SK-N-SH (cell line): ENCODE measurements at regions not wholly inside any gene's neighbourhood (a gene's known extent, or its start where the extent isn't known, plus 50 kb on each side); places are given as distances from the start of the nearest gene placed in this dataset.
"Not testable (repeated sequence)": the region's sequence is repeated elsewhere in the genome, so short reads cannot be mapped to it uniquely, and the experiment has no call there.

Experiments
- CTCF ChIA-PET: fragments of 300-600, 350-600 bp; formaldehyde crosslinking; extraction: SDS; loops from one replicate; lab custom pipeline; 2021; lab: Yijun Ruan, JAX
- POLR2A ChIA-PET: fragments of 350-600 bp; sonication (Branson Sonifier 250); formaldehyde crosslinking; extraction: SDS; loops from one replicate; lab custom pipeline; 2020; ENCODE audit warnings: antibody characterized with exemption, inconsistent platforms; lab: Yijun Ruan, JAX
- DNase-seq: peaks from one replicate; pipeline ENCODE4 v3.0.0; 2012
- H2AFZ ChIP-seq: fragments of 200-600 bp; sonication (generic); 2 replicates; pipeline ENCODE4 v1.8.1; 2016; ENCODE audit warnings: antibody characterized with exemption, mild to moderate bottlenecking, low read depth
- H3F3A ChIP-seq: fragments of 200-600 bp; sonication (generic); replicated peaks from 2 replicates; pipeline ENCODE3; 2016; ENCODE audit warnings: antibody characterized with exemption, mild to moderate bottlenecking; ENCODE audit not compliant: insufficient read depth
- H3K27ac ChIP-seq, 2 experiments: fragments of 200-500 bp in 1 of 2; fragments of 200-600 bp in 1 of 2; sonication (Bioruptor generic) in 1 of 2; sonication (generic), shearing (Covaris generic) in 1 of 2; 2 replicates each; pipeline versions ENCODE4 v1.5.1 to v1.6.1; 2014 to 2016; ENCODE audit warnings: low read depth in 2 of 2, inconsistent platforms in 1 of 2, low read length in 1 of 2, mild to moderate bottlenecking in 1 of 2, mixed read lengths in 1 of 2
- H3K27me3 ChIP-seq: fragments of 200-600 bp; sonication (generic), shearing (Covaris generic); 2 replicates; pipeline ENCODE4 v1.6.1; 2016; ENCODE audit warnings: mixed run types; ENCODE audit not compliant: insufficient read depth
- H3K36me3 ChIP-seq, 2 experiments: fragments of 200-500 bp in 1 of 2; fragments of 200-600 bp in 1 of 2; sonication (Bioruptor generic) in 1 of 2; sonication (generic) in 1 of 2; replicated peaks in 1 of 2; 2 replicates each; pipeline versions ENCODE3 to v1.5.1; 2014 to 2016; ENCODE audit warnings: low read length in 1 of 2, mild to moderate bottlenecking in 1 of 2; ENCODE audit not compliant: insufficient read depth in 2 of 2, control insufficient read depth in 1 of 2
- H3K4me1 ChIP-seq, 2 experiments: fragments of 200-500 bp in 1 of 2; fragments of 200-600 bp in 1 of 2; sonication (Bioruptor generic) in 1 of 2; sonication (generic), shearing (Covaris generic) in 1 of 2; 2 replicates each; pipeline versions ENCODE4 v1.5.1 to v1.6.1; 2014 to 2016; ENCODE audit warnings: low read depth in 1 of 2, low read length in 1 of 2, mixed run types in 1 of 2; ENCODE audit not compliant: insufficient read depth in 2 of 2, control insufficient read depth in 1 of 2
- H3K4me2 ChIP-seq: fragments of 200-600 bp; sonication (generic), shearing (Covaris generic); 2 replicates; pipeline ENCODE4 v1.6.1; 2017; ENCODE audit warnings: mixed run types
- H3K4me3 ChIP-seq, 2 experiments: fragments of 200-500 bp in 1 of 2; fragments of 200-600 bp in 1 of 2; sonication (Bioruptor generic) in 1 of 2; sonication (generic), shearing (Covaris generic) in 1 of 2; 2 replicates each; pipeline versions ENCODE4 v1.5.1 to v1.8.1; 2014 to 2016; ENCODE audit warnings: low read depth in 2 of 2, inconsistent platforms in 1 of 2, low read length in 1 of 2, mild to moderate bottlenecking in 1 of 2, mixed read lengths in 1 of 2, moderate library complexity in 1 of 2
- H3K79me2 ChIP-seq: fragments of 200-600 bp; sonication (generic); 2 replicates; pipeline ENCODE4 v1.8.1; 2017; ENCODE audit warnings: mild to moderate bottlenecking; ENCODE audit not compliant: insufficient read depth
- H3K9ac ChIP-seq: fragments of 200-600 bp; sonication (generic); 2 replicates; pipeline ENCODE4 v1.6.1; 2017; ENCODE audit warnings: mixed run types
- H3K9me2 ChIP-seq: fragments of 200-600 bp; sonication (generic); 2 replicates; pipeline ENCODE4 v1.6.1; 2017; ENCODE audit warnings: mixed run types
- H3K9me3 ChIP-seq: fragments of 200-600 bp; sonication (generic); 2 replicates; pipeline ENCODE4 v1.6.1; 2017; ENCODE audit warnings: mixed run types, mild to moderate bottlenecking, moderate library complexity
- H4K20me1 ChIP-seq: fragments of 200-600 bp; sonication (generic); 2 replicates; pipeline ENCODE4 v1.6.1; 2017; ENCODE audit warnings: mild to moderate bottlenecking, mixed run types; ENCODE audit not compliant: insufficient read depth
- WGBS: methylation state at CpG from one replicate; pipeline ENCODE4 v1.1.6; 2017; ENCODE audit warnings: low lambda C conversion rate; 5-methylcytosine and 5-hydroxymethylcytosine counted together

- H3K27ac ChIP-seq, CTCF ChIA-PET, H3K9me3 ChIP-seq, H3K4me3 ChIP-seq, H3K79me2 ChIP-seq, H3K36me3 ChIP-seq, POLR2A ChIA-PET, H3K27me3 ChIP-seq, H3F3A ChIP-seq, DNase-seq, H3K4me1 ChIP-seq, H3K4me2 ChIP-seq, H4K20me1 ChIP-seq, H3K9ac ChIP-seq, H3K9me2 ChIP-seq, H2AFZ ChIP-seq: not testable (repeated sequence)
- no CpG with 5 or more reads among the region's 33 CpGs for WGBS
These were observed 279.9 kb downstream of the PLS3 start for GRCh38 chrX:115840729-115841409.

- H4K20me1 ChIP-seq, H3F3A ChIP-seq, H3K27me3 ChIP-seq, H3K36me3 ChIP-seq, POLR2A ChIA-PET, H3K9me3 ChIP-seq, H3K9ac ChIP-seq, H3K27ac ChIP-seq, H3K4me3 ChIP-seq, H3K79me2 ChIP-seq, H3K4me2 ChIP-seq, H2AFZ ChIP-seq, DNase-seq, H3K4me1 ChIP-seq, CTCF ChIA-PET, H3K9me2 ChIP-seq: not testable (repeated sequence)
- WGBS, result no CpG with 5 or more reads among the region's 23 CpGs
These were observed 290.0 kb downstream of the PLS3 start for GRCh38 chrX:115850986-115851385.

- H3K79me2 ChIP-seq, H3K4me2 ChIP-seq, H3K9ac ChIP-seq, H3K4me1 ChIP-seq, DNase-seq, H3F3A ChIP-seq, CTCF ChIA-PET, H3K36me3 ChIP-seq, H3K4me3 ChIP-seq, POLR2A ChIA-PET, H3K27ac ChIP-seq, H3K9me3 ChIP-seq, H3K27me3 ChIP-seq, H2AFZ ChIP-seq, H3K9me2 ChIP-seq, H4K20me1 ChIP-seq: not testable (repeated sequence)
- WGBS, result no CpG with 5 or more reads among the region's 32 CpGs
These were observed 292.3 kb downstream of the PLS3 start for GRCh38 chrX:115853260-115853659.

- H3K79me2 ChIP-seq, H3F3A ChIP-seq, H3K9me2 ChIP-seq, H3K27me3 ChIP-seq, DNase-seq, H3K27ac ChIP-seq, H3K4me1 ChIP-seq, CTCF ChIA-PET, H3K4me3 ChIP-seq, H2AFZ ChIP-seq, H3K9me3 ChIP-seq, H4K20me1 ChIP-seq, H3K4me2 ChIP-seq, H3K36me3 ChIP-seq, POLR2A ChIA-PET, H3K9ac ChIP-seq: not testable (repeated sequence)
- 93% methylated on average over 3 of the region's 15 CpGs for WGBS
These were observed 289.4 kb upstream of the AGTR2 start for GRCh38 chrX:115881170-115881569.

GRCh38 chrX:115884121-115884520 is 286.4 kb upstream of the AGTR2 start:
- whole genome bisulfite sequencing, result 94% methylated on average over 5 of the region's 13 CpGs
- H3K79me2 ChIP-seq, H4K20me1 ChIP-seq, H3K4me2 ChIP-seq, H3K4me1 ChIP-seq, CTCF ChIA-PET, H3K9me3 ChIP-seq, H3F3A ChIP-seq, H3K36me3 ChIP-seq, H3K27me3 ChIP-seq, H3K27ac ChIP-seq, H3K9me2 ChIP-seq, DNase-seq, H2AFZ ChIP-seq, POLR2A ChIA-PET, H3K9ac ChIP-seq, H3K4me3 ChIP-seq: not testable (repeated sequence)
